DMS153 treated with DMSO at 0.1 percent for 48 hours (cell line): ENCODE measurements at regions not wholly inside any gene's neighbourhood (a gene's known extent, or its start where the extent isn't known, plus 50 kb on each side); places are given as distances from the start of the nearest gene placed in this dataset.

Experiments
- DNase-seq: peaks from one replicate; lab custom pipeline; 2025; ENCODE audit not compliant: unreplicated experiment; lab: John Stamatoyannopoulos, UW

DNA sequence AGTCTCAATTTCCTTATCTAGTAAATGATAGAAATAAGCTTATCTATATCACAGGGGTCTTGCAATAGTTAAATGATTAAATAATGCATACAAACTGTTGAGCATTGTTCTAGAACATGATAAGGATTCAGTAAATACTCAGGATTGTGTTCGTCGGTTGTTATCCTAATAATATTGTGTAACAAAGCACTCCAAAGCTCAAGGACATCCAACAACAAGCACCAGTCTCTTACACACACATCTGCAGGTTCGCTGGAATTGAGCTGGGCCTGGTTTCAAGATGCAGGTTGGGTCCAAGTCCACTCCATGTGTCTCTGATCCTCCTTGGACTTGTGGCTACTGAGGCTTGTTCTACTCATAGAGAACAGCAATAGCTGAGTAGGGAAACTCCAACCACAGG, 74.1 kb upstream of the MC3R start:
- DNase-seq, result no peak

GRCh38 chr20:56175884-56176283, 72.6 kb upstream of the MC3R start:
- DNase-seq, result no peak

- DNase-seq, result no peak
Observed at GRCh38 chr20:56178219-56178618, 70.3 kb upstream of the MC3R start.

DNA sequence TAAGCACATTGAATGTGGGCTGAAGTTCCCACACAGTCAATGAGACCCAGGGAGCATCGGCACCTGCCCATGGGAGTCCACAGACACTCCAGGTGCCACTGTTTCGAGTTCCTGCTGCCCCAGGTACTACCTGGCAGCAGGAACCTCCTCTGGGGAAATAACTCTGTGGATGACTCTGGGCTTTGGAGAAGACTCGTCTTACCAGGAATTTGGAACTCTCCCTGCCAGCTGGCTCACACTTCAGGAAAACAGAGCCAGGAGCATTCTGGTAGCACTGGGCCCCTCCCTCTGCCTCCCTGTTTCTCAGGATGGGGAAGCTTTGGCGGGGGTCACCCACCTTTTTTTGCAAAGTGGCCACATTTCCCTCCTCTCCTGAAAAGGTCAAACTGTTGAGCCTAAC, 69.5 kb upstream of the MC3R start:
- DNase-seq, result no peak

GRCh38 chr20:56181583-56181982, 66.9 kb upstream of the MC3R start:
- no peak for DNase-seq

GRCh38 chr20:56187534-56188165, 60.9 kb upstream of the MC3R start:
- no peak for DNase-seq

- DNase-seq, result no peak
Observed at GRCh38 chr20:56194042-56194441, 54.5 kb upstream of the MC3R start.

GRCh38 chr20:56195946-56196345, 52.6 kb upstream of the MC3R start:
- no peak for DNase-seq
